ENCODE measurements at regions not wholly inside any gene's neighbourhood (a gene's known extent, or its start where the extent isn't known, plus 50 kb on each side); places are given as distances from the start of the nearest gene placed in this dataset.

GRCh38 chr15:38883987-38884386, 319.4 kb upstream of the RASGRP1 start (continued):
- TF ChIP-seq ATF2 (CRISPR knock-in tag; IDR thresholded peaks at IDR 0.05; ENCODE audit: borderline replicate concordance, low read depth) (no peak), SOX15 (CRISPR knock-in tag; IDR thresholded peaks at IDR 0.05) (no peak), OVOL2 (CRISPR knock-in tag; IDR thresholded peaks at IDR 0.05; ENCODE audit: borderline replicate concordance) (no peak), PRRX2 (CRISPR knock-in tag; IDR thresholded peaks at IDR 0.05) (no peak), ATF1 (CRISPR knock-in tag; IDR thresholded peaks at IDR 0.05) (no peak), JAZF1 (CRISPR knock-in tag; IDR thresholded peaks at IDR 0.05) (no peak), FOXP4 (CRISPR knock-in tag; IDR thresholded peaks at IDR 0.05) (no peak), AR (CRISPR knock-in tag; IDR thresholded peaks at IDR 0.05) (no peak), ZNF219 (CRISPR knock-in tag; IDR thresholded peaks at IDR 0.05; ENCODE audit: borderline replicate concordance) (no peak)

- no peak for TF ChIP-seq NFYB (CRISPR knock-in tag; conservative IDR thresholded peaks at IDR 0.05; ENCODE audit: low read depth)
- no peak for TF ChIP-seq IRF2 (CRISPR knock-in tag; IDR thresholded peaks at IDR 0.05; ENCODE audit: borderline replicate concordance, low read depth)
- Mint-ChIP-seq H3K4me3 (no peak overlapping the region), H3K4me1 (no peaks in the 10 kb centered on the region), H3K27ac (no peak overlapping the region), H3K9me3 (peaks cover 3% of the 10 kb centered on the region; the same call in 1 of the 2 replicates), H3K36me3 (no peaks in the 10 kb centered on the region), H3K27me3 (ENCODE audit: low read depth) (no peaks in the 10 kb centered on the region; the same call in 1 of the 2 replicates)
- ChIA-PET CTCF (interaction anchor here (1.2 kb wide), 1 partner anchor 106 kb away, joined by 3 read pairs; no protein-coding TSS in a partner anchor), POLR2A (interaction anchor here (0.6 kb wide), 1 partner anchor 320 kb away, joined by 4 read pairs; no protein-coding TSS in a partner anchor)
- ATAC-seq (no peak), DNase-seq (ENCODE audit: low spot score) (no peak)
These were observed 320.4 kb upstream of the RASGRP1 start for GRCh38 chr15:38885001-38885400.

- TF ChIP-seq USF1 (CRISPR knock-in tag; IDR thresholded peaks at IDR 0.05) = no peak
- no peak for TF ChIP-seq TCF7 (CRISPR knock-in tag; IDR thresholded peaks at IDR 0.05; ENCODE audit: low read depth)
- no peak for TF ChIP-seq ZBTB21 (CRISPR knock-in tag; IDR thresholded peaks at IDR 0.05; ENCODE audit: borderline replicate concordance)
- TF ChIP-seq NR2C2 (CRISPR knock-in tag; IDR thresholded peaks at IDR 0.05) = no peak
- TF ChIP-seq IRF2 (CRISPR knock-in tag; IDR thresholded peaks at IDR 0.05; ENCODE audit: borderline replicate concordance, low read depth) = no peak
- no peak for TF ChIP-seq CREB1 (CRISPR knock-in tag; IDR thresholded peaks at IDR 0.05)
- TF ChIP-seq RELA (CRISPR knock-in tag; IDR thresholded peaks at IDR 0.05; ENCODE audit: borderline replicate concordance) = no peak
- no peak for TF ChIP-seq ETV6 (CRISPR knock-in tag; IDR thresholded peaks at IDR 0.05)
- Mint-ChIP-seq H3K27ac (no peak overlapping the region), H3K36me3 (no peaks in the 10 kb centered on the region), H3K9me3 (peaks cover 3% of the 10 kb centered on the region; the same call in 1 of the 2 replicates), H3K27me3 (ENCODE audit: low read depth) (no peaks in the 10 kb centered on the region; the same call in 1 of the 2 replicates), H3K4me3 (no peak overlapping the region), H3K4me1 (no peaks in the 10 kb centered on the region)
- no peak for ATAC-seq
- POLR2A ChIA-PET = interaction anchor here (0.6 kb wide), 1 partner anchor 319 kb away, joined by 4 read pairs; no protein-coding TSS in a partner anchor
- CTCF ChIA-PET = interaction anchor here (1.2 kb wide), 1 partner anchor 106 kb away, joined by 3 read pairs; no protein-coding TSS in a partner anchor
- DNase-seq (ENCODE audit: low spot score) = no peak
These were observed 320.9 kb upstream of the RASGRP1 start for GRCh38 chr15:38885471-38885952.
